Epithelial cell of esophagus (primary cell): ENCODE measurements at regions not wholly inside any gene's neighbourhood (a gene's known extent, or its start where the extent isn't known, plus 50 kb on each side); places are given as distances from the start of the nearest gene placed in this dataset.
A peak's percentile ranks its signal among the peaks of the same experiment; 100 is the strongest.

ENCODE experiments used
- DNase-seq: peaks from one replicate; pipeline ENCODE4 v3.0.0; 2010; ENCODE audit warnings: low read depth
- H3K4me3 ChIP-seq: 2 replicates; pipeline ENCODE4 v1.5.1; 2011; ENCODE audit warnings: mild to moderate bottlenecking, low read length, control low read depth
- TF ChIP-seq, protein P1 (sequence below): IDR thresholded peaks from 2 replicates; pipeline ENCODE4 v1.5.1; 2011; ENCODE audit warnings: low read depth, mild to moderate bottlenecking, low read length, control low read depth, inconsistent platforms; ENCODE audit not compliant: insufficient read depth; ENCODE audit errors: missing control alignments

DNA sequence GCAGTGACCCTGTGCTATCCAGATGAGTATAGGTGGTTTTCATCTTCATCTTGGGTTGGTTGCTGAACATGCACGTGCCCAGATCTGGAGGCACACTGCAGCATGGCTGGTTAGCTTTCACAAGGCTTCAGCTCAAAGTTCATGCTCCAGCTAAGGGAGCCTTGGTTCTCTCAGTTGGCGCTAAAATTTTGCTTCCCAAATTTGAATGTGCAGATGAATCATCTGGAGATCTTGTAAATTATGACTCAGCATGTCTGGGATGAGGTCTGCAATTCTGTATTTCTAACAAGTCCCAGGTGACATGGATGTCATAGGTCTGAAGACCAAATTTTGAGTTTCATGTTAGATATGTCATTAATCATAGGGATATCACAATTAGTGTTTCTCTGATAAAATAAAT is 230.8 kb downstream of the FOXA2 start:
- DNase-seq: no peak
- H3K4me3 ChIP-seq: no peak overlapping the region
- TF ChIP-seq, protein P1, sequence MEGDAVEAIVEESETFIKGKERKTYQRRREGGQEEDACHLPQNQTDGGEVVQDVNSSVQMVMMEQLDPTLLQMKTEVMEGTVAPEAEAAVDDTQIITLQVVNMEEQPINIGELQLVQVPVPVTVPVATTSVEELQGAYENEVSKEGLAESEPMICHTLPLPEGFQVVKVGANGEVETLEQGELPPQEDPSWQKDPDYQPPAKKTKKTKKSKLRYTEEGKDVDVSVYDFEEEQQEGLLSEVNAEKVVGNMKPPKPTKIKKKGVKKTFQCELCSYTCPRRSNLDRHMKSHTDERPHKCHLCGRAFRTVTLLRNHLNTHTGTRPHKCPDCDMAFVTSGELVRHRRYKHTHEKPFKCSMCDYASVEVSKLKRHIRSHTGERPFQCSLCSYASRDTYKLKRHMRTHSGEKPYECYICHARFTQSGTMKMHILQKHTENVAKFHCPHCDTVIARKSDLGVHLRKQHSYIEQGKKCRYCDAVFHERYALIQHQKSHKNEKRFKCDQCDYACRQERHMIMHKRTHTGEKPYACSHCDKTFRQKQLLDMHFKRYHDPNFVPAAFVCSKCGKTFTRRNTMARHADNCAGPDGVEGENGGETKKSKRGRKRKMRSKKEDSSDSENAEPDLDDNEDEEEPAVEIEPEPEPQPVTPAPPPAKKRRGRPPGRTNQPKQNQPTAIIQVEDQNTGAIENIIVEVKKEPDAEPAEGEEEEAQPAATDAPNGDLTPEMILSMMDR: no peak

DNA sequence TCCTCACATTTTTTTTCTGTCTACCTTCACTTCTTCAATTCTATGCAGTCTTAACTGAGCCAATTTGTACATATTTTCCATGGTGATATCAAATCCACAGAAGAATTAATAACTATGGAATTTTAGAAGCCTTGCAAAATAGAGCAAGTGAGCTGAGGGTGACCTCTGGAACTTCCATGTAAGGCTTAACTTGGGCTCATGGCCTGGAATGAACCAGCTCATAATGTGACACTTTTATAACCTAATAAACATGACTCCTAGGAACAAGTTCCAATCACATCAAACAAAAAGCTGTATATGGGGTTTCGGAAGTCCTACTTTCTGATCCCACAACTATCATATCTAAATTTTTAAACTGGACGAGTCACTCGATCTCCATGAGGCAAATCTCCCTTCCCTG is 232.4 kb downstream of the FOXA2 start:
- TF ChIP-seq, protein P1: no peak
- DNase-seq: no peak
- H3K4me3 ChIP-seq: no peak overlapping the region

DNA sequence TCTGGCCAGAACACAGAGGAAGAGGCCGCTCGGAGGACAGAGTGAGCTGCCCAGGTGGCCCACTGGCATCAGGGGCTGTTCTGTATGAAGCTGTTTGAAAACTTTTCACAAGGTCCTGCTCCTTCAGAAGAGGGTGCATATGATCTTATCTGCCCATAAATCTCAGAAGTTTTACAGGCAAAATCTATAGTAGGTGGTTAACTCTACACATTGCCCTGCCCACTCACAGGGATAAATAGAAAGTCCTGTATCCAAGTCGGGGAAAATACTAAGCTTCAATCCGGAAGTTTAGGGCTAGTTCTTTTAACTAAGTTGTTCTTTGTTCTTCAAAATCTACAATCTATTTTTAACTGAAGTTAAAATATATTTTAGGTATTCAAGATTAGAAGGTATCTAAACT is 233.7 kb downstream of the FOXA2 start:
- no peak for DNase-seq
- no peak overlapping the region for H3K4me3 ChIP-seq
- TF ChIP-seq, protein P1: no peak

DNA sequence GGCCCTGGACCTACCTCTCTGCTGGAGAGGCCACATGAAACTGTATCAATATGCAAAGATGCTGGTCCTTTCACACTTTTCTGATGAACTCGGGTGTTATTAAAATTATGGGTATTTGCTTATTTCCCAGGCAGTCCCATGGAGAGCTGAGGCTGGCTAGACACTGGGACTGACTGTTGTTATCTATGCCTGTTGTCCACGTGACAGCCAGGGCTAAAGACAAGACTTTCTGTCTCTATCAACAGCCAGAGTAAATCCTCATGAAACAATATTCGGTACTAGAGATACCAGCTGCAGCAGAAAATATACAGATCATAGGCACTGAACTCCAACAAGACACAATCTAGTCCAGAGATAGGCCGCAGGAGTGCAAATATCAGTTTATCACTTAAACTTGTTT is 236.4 kb downstream of the FOXA2 start:
- H3K4me3 ChIP-seq: no peak overlapping the region
- TF ChIP-seq, protein P1: no peak
- no peak for DNase-seq

DNA sequence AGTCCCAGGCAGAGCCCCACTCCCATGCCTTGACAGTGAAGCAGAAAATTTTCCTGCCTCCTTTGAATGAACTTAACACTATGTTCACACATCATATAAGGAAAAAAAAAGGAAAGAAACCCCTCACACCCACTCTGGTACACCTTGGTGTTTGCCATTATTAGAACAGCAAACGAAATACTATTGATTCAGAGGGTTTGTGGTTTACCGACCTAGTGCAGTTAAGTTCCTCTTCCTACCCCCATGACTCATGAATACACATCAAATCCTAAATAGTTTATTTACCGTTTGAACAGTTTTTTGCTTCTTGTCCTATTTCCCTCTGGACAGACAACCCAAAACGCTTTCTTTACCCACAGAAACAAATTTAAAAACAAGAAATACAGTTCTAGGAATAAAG is 237.7 kb downstream of the FOXA2 start:
- H3K4me3 ChIP-seq: no peak overlapping the region
- TF ChIP-seq, protein P1: no peak
- DNase-seq: peak; percentile 44

DNA sequence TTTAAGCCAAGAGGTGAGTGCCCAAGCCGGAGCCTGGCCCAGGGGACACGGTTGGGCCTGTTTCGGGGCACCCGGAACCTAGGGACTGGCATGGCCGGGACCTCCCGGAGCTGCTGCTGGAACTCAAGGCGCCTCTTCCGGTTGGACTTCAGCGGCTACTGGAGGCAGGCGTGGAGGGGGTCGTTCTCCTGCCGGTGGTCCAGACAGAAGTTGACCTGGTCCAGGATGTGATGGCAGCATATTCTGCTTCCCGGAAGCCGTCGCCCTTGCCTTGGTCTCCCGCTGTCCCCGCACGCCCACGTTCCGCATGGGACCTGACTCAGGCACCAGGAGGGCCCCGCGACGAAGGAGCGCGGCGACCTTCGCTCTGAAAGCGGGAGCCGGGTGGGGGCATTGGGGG is 240.8 kb downstream of the FOXA2 start:
- TF ChIP-seq, protein P1: no peak
- no peak overlapping the region for H3K4me3 ChIP-seq
- DNase-seq: no peak

DNA sequence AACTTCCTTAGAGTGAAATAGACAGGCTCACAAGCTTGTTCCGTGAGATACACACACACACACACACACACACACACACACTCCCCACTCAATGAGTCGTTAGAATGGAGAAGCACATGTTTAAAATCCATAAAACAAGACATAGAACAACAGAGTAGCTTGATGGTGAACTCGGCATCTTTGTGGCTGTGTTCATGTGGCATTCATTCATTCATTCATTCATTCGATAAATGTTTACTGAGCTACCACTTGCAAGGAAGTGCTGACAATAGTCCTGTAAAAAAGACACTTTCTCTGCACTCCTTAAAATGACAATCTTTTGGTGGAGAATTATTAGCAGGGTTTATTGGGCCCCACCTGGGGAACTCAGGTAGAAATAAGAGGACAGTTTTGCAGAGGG is 242.0 kb downstream of the FOXA2 start:
- TF ChIP-seq, protein P1: no peak
- no peak for DNase-seq
- no peak overlapping the region for H3K4me3 ChIP-seq
